WERI-Rb-1 (cell line): ENCODE measurements at regions not wholly inside any gene's neighbourhood (a gene's known extent, or its start where the extent isn't known, plus 50 kb on each side); places are given as distances from the start of the nearest gene placed in this dataset.

Experiments used
- DNase-seq: peaks from one replicate; pipeline ENCODE4 v3.0.0-alpha.2; 2020
- H3K27ac ChIP-seq: fragments of 250-450 bp; sonication (Bioruptor Pico); 2 replicates; pipeline ENCODE4 v1.5.1; 2020; ENCODE audit warnings: mild to moderate bottlenecking, moderate library complexity
- H3K27me3 ChIP-seq: fragments of 250-450 bp; sonication (Bioruptor Pico); 2 replicates; pipeline ENCODE4 v1.5.1; 2021; ENCODE audit warnings: mild to moderate bottlenecking, low read depth, moderate library complexity; ENCODE audit not compliant: insufficient read depth, severe bottlenecking
- H3K36me3 ChIP-seq: fragments of 250-450 bp; sonication (Bioruptor Pico); 2 replicates; pipeline ENCODE4 v1.5.1; 2020; ENCODE audit warnings: mild to moderate bottlenecking, moderate library complexity
- H3K4me3 ChIP-seq: 2 replicates; pipeline ENCODE4 v1.5.1; 2011; ENCODE audit warnings: low read depth, mild to moderate bottlenecking, control low read depth, low read length
- H3K9me3 ChIP-seq: fragments of 250-450 bp; sonication (Bioruptor Pico); 2 replicates; pipeline ENCODE4 v1.5.1; 2021; ENCODE audit warnings: mild to moderate bottlenecking, moderate library complexity; ENCODE audit not compliant: severe bottlenecking
- CTCF ChIP-seq: IDR thresholded peaks from 2 replicates; pipeline ENCODE4 v1.5.1; 2011; ENCODE audit warnings: low read depth, mild to moderate bottlenecking, control low read depth, inconsistent platforms, low read length

- DNase-seq = no peak
- Histone ChIP-seq H3K36me3 (no peaks in the 10 kb centered on the region), H3K4me3 (no peak overlapping the region), H3K9me3 (no peaks in the 10 kb centered on the region), H3K27ac (no peak overlapping the region), H3K27me3 (peaks cover 3% of the 10 kb centered on the region)
- TF ChIP-seq CTCF = no peak
Observed at GRCh38 chr10:8275911-8276310, 221.4 kb downstream of the GATA3 start.

- no peak for TF ChIP-seq CTCF
- Histone ChIP-seq H3K36me3 (no peaks in the 10 kb centered on the region), H3K27me3 (peaks cover 3% of the 10 kb centered on the region), H3K9me3 (no peaks in the 10 kb centered on the region), H3K27ac (no peak overlapping the region), H3K4me3 (no peak overlapping the region)
- DNase-seq = no peak
Observed at GRCh38 chr10:8278099-8278498, 223.6 kb downstream of the GATA3 start.

- H3K9me3 ChIP-seq = no peaks in the 10 kb centered on the region
- DNase-seq = no peak
- no peaks in the 10 kb centered on the region for H3K36me3 ChIP-seq
- no peak overlapping the region for H3K27ac ChIP-seq
- TF ChIP-seq CTCF = no peak
- H3K27me3 ChIP-seq = peaks cover 3% of the 10 kb centered on the region
- no peak overlapping the region for H3K4me3 ChIP-seq
Observed at GRCh38 chr10:8279598-8279997, 225.1 kb downstream of the GATA3 start.

- Histone ChIP-seq H3K4me3 (no peak overlapping the region), H3K9me3 (no peaks in the 10 kb centered on the region), H3K27ac (no peak overlapping the region), H3K27me3 (peaks cover 3% of the 10 kb centered on the region), H3K36me3 (no peaks in the 10 kb centered on the region)
- DNase-seq = no peak
- no peak for TF ChIP-seq CTCF
Observed at GRCh38 chr10:8280946-8281345, 226.5 kb downstream of the GATA3 start.

- no peak for DNase-seq
- TF ChIP-seq CTCF = no peak
- no peaks in the 10 kb centered on the region for H3K36me3 ChIP-seq
- no peak overlapping the region for H3K27ac ChIP-seq
- no peaks in the 10 kb centered on the region for H3K9me3 ChIP-seq
- peaks cover 3% of the 10 kb centered on the region for H3K27me3 ChIP-seq
- no peak overlapping the region for H3K4me3 ChIP-seq
Observed at GRCh38 chr10:8282340-8282739, 227.9 kb downstream of the GATA3 start.

GRCh38 chr10:8283166-8283905 is 228.8 kb downstream of the GATA3 start:
- peaks cover 3% of the 10 kb centered on the region for H3K27me3 ChIP-seq
- H3K9me3 ChIP-seq = no peaks in the 10 kb centered on the region
- no peak overlapping the region for H3K4me3 ChIP-seq
- H3K27ac ChIP-seq = no peak overlapping the region
- no peak for TF ChIP-seq CTCF
- no peaks in the 10 kb centered on the region for H3K36me3 ChIP-seq
- no peak for DNase-seq
